ENCODE measurements at regions not wholly inside any gene's neighbourhood (a gene's known extent, or its start where the extent isn't known, plus 50 kb on each side); places are given as distances from the start of the nearest gene placed in this dataset.
A peak's percentile ranks its signal among the peaks of the same experiment; 100 is the strongest.

GRCh38 chr6:6714953-6715352 is 126.4 kb downstream of the LY86 start:
- no peaks in the 10 kb centered on the region for H3K27me3 ChIP-seq (ENCODE audit: control insufficient read depth in 1 of 2, insufficient read depth in 2 of 2, low read length in 2 of 2)
- H3K9me3 ChIP-seq (ENCODE audit: low read length), result no peaks in the 10 kb centered on the region
- peaks cover 37% of the 10 kb centered on the region for H3K4me1 ChIP-seq (ENCODE audit: insufficient read depth, low read length)
- H3K27ac ChIP-seq (ENCODE audit: low read depth, low read length), result no peak overlapping the region
- no peak overlapping the region for H3K4me3 ChIP-seq (ENCODE audit: low read depth in 1 of 2, low read length in 2 of 2)
- no peaks in the 10 kb centered on the region for H3K36me3 ChIP-seq (ENCODE audit: insufficient read depth, low read length)
- H3K9ac ChIP-seq (ENCODE audit: low read length), result no peak overlapping the region

- Histone ChIP-seq H3K36me3 (ENCODE audit: insufficient read depth, low read length) (no peaks in the 10 kb centered on the region), H3K4me3 (ENCODE audit: low read depth in 1 of 2, low read length in 2 of 2) (no peak overlapping the region), H3K9me3 (ENCODE audit: low read length) (no peaks in the 10 kb centered on the region), H3K4me1 (ENCODE audit: insufficient read depth, low read length) (peaks cover 37% of the 10 kb centered on the region), H3K27ac (ENCODE audit: low read depth, low read length) (no peak overlapping the region), H3K27me3 (ENCODE audit: control insufficient read depth in 1 of 2, insufficient read depth in 2 of 2, low read length in 2 of 2) (no peaks in the 10 kb centered on the region), H3K9ac (ENCODE audit: low read length) (no peak overlapping the region)
Observed at GRCh38 chr6:6715465-6715864, 126.9 kb downstream of the LY86 start.

DNA sequence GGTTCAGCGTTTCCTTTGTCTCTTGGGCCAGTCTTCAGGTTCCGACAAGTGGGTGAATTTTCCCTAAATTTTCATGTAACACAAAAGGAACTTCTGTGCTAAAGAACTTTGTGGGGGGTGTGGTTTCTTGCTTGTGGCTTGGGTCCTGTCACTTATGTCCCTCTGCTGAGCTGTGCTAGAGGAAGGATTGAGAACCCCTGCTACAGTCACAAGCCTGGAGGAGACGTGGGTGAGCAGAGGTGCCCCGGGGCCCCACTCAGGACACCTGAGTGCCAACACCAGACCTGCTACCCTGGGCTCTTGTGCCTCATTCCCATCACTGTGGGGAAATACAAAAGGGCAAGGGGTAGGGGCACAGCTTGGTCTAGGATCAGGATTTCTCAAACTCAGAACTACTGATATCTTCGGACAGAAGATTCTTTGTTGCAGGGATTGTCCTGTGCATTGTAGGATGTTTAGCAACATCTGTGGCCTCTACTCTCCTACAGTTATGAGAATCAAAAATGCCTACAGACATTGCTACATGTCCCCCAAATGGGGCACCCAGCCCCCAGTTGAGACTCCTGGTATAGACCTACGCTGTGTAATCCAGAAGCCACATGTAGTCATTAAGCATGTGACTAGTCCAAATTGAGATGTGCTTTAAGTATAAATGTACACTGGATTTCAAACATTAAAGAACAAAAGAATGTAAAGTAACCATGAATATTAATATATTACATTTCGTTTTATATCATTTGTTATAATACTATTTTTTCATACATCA is 128.7 kb downstream of the LY86 start:
- no peaks in the 10 kb centered on the region for H3K36me3 ChIP-seq (ENCODE audit: insufficient read depth, low read length)
- no peaks in the 10 kb centered on the region for H3K9me3 ChIP-seq (ENCODE audit: low read length)
- H3K27me3 ChIP-seq (ENCODE audit: control insufficient read depth in 1 of 2, insufficient read depth in 2 of 2, low read length in 2 of 2), result no peaks in the 10 kb centered on the region
- H3K9ac ChIP-seq (ENCODE audit: low read length), result no peak overlapping the region
- no peak overlapping the region for H3K27ac ChIP-seq (ENCODE audit: low read depth, low read length)
- H3K4me1 ChIP-seq (ENCODE audit: insufficient read depth, low read length), result peaks cover 33% of the 10 kb centered on the region
- no peak overlapping the region for H3K4me3 ChIP-seq (ENCODE audit: low read depth in 1 of 2, low read length in 2 of 2)

DNA sequence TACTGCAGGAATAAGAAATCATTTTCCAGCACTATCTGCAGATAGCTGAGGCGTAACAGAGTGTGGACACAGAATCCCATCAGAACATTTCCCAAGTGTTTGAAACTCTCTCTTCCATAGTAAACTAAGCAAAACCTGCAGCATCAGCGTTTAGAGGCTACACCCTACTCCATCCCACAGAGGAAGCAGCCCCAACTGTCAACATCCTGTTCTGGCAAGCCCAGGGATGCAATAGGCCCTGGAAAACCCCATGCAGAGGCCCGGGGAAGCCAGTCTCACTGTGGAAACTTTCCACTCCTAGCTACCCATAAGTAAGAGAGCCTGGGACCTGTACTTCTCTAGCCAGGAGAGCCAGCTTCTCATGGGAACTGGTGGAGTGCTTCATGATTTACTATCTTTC is 129.4 kb downstream of the LY86 start:
- no peaks in the 10 kb centered on the region for H3K9me3 ChIP-seq (ENCODE audit: low read length)
- no peak overlapping the region for H3K9ac ChIP-seq (ENCODE audit: low read length)
- H3K4me3 ChIP-seq (ENCODE audit: low read depth in 1 of 2, low read length in 2 of 2), result no peak overlapping the region
- no peaks in the 10 kb centered on the region for H3K27me3 ChIP-seq (ENCODE audit: control insufficient read depth in 1 of 2, insufficient read depth in 2 of 2, low read length in 2 of 2)
- peaks cover 25% of the 10 kb centered on the region for H3K4me1 ChIP-seq (ENCODE audit: insufficient read depth, low read length)
- H3K36me3 ChIP-seq (ENCODE audit: insufficient read depth, low read length), result no peaks in the 10 kb centered on the region
- H3K27ac ChIP-seq (ENCODE audit: low read depth, low read length), result no peak overlapping the region

- H3K9ac ChIP-seq (ENCODE audit: low read length), result no peak overlapping the region
- H3K9me3 ChIP-seq (ENCODE audit: low read length), result no peaks in the 10 kb centered on the region
- no peak overlapping the region for H3K4me3 ChIP-seq (ENCODE audit: low read depth in 1 of 2, low read length in 2 of 2)
- H3K27ac ChIP-seq (ENCODE audit: low read depth, low read length), result no peak overlapping the region
- H3K27me3 ChIP-seq (ENCODE audit: control insufficient read depth in 1 of 2, insufficient read depth in 2 of 2, low read length in 2 of 2), result no peaks in the 10 kb centered on the region
- no peaks in the 10 kb centered on the region for H3K36me3 ChIP-seq (ENCODE audit: insufficient read depth, low read length)
- H3K4me1 ChIP-seq (ENCODE audit: insufficient read depth, low read length), result peaks cover 16% of the 10 kb centered on the region
Observed at GRCh38 chr6:6721606-6722005, 133.1 kb downstream of the LY86 start.

GRCh38 chr6:6722195-6722594 is 133.7 kb downstream of the LY86 start:
- no peak overlapping the region for H3K4me3 ChIP-seq (ENCODE audit: low read depth in 1 of 2, low read length in 2 of 2)
- H3K27ac ChIP-seq (ENCODE audit: low read depth, low read length), result no peak overlapping the region
- H3K4me1 ChIP-seq (ENCODE audit: insufficient read depth, low read length), result peaks cover 16% of the 10 kb centered on the region
- H3K36me3 ChIP-seq (ENCODE audit: insufficient read depth, low read length), result no peaks in the 10 kb centered on the region
- no peaks in the 10 kb centered on the region for H3K27me3 ChIP-seq (ENCODE audit: control insufficient read depth in 1 of 2, insufficient read depth in 2 of 2, low read length in 2 of 2)
- H3K9ac ChIP-seq (ENCODE audit: low read length), result no peak overlapping the region
- H3K9me3 ChIP-seq (ENCODE audit: low read length), result no peaks in the 10 kb centered on the region

GRCh38 chr6:6723361-6723760 is 134.8 kb downstream of the LY86 start:
- no peaks in the 10 kb centered on the region for H3K9me3 ChIP-seq (ENCODE audit: low read length)
- peaks cover 16% of the 10 kb centered on the region for H3K4me1 ChIP-seq (ENCODE audit: insufficient read depth, low read length)
- no peak overlapping the region for H3K27ac ChIP-seq (ENCODE audit: low read depth, low read length)
- no peaks in the 10 kb centered on the region for H3K36me3 ChIP-seq (ENCODE audit: insufficient read depth, low read length)
- no peak overlapping the region for H3K9ac ChIP-seq (ENCODE audit: low read length)
- no peak overlapping the region for H3K4me3 ChIP-seq (ENCODE audit: low read depth in 1 of 2, low read length in 2 of 2)
- no peaks in the 10 kb centered on the region for H3K27me3 ChIP-seq (ENCODE audit: control insufficient read depth in 1 of 2, insufficient read depth in 2 of 2, low read length in 2 of 2)

DNA sequence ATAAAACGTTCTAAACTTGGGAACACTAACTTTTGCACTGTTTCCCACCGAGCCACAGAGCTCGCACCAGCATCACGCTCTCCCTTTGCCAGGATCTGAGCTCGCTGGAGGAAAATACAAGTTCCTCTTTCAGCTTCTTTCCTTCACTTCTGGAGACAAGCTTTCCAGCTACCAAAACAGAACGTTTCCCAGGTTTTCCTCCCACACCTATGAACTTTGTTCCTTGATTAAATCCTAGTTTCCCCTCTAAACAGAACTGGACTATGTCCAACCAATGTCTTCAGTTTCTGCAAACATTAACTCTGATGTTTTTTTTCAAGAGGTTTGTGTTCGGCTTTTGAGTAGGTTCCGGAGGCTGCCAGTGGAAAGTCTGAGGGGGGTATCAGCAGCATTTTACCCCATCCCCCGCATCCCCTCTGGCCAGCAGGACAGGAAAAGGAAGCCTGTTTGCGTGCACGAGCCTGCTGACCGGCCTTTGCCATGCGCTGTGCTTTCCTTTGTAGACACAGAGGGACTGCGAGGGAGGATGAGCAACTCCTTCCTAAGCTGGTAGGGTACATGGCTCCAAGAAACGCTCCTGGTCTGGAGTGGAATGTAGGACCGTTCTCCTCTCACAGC is 135.5 kb downstream of the LY86 start:
- no peaks in the 10 kb centered on the region for H3K27me3 ChIP-seq (ENCODE audit: control insufficient read depth in 1 of 2, insufficient read depth in 2 of 2, low read length in 2 of 2)
- peaks cover 16% of the 10 kb centered on the region for H3K4me1 ChIP-seq (ENCODE audit: insufficient read depth, low read length)
- peak overlapping the region; percentile 49 for H3K9ac ChIP-seq (ENCODE audit: low read length)
- H3K4me3 ChIP-seq (ENCODE audit: low read depth in 1 of 2, low read length in 2 of 2), result peak overlapping the region; percentile 51 to 56
- H3K36me3 ChIP-seq (ENCODE audit: insufficient read depth, low read length), result no peaks in the 10 kb centered on the region
- peak overlapping the region; percentile 75 for H3K27ac ChIP-seq (ENCODE audit: low read depth, low read length)
- no peaks in the 10 kb centered on the region for H3K9me3 ChIP-seq (ENCODE audit: low read length)

GRCh38 chr6:6724539-6725467 is 136.3 kb downstream of the LY86 start:
- Histone ChIP-seq H3K36me3 (ENCODE audit: insufficient read depth, low read length) (no peaks in the 10 kb centered on the region), H3K4me1 (ENCODE audit: insufficient read depth, low read length) (peaks cover 16% of the 10 kb centered on the region), H3K27me3 (ENCODE audit: control insufficient read depth in 1 of 2, insufficient read depth in 2 of 2, low read length in 2 of 2) (no peaks in the 10 kb centered on the region), H3K4me3 (ENCODE audit: low read depth in 1 of 2, low read length in 2 of 2) (peak overlapping the region; percentile 51 to 56), H3K9me3 (ENCODE audit: low read length) (no peaks in the 10 kb centered on the region), H3K27ac (ENCODE audit: low read depth, low read length) (peak overlapping the region; percentile 75), H3K9ac (ENCODE audit: low read length) (peak overlapping the region; percentile 49)

GRCh38 chr6:6725468-6726209 is 137.1 kb downstream of the LY86 start:
- no peaks in the 10 kb centered on the region for H3K9me3 ChIP-seq (ENCODE audit: low read length)
- H3K4me1 ChIP-seq (ENCODE audit: insufficient read depth, low read length), result peaks cover 16% of the 10 kb centered on the region
- H3K27me3 ChIP-seq (ENCODE audit: control insufficient read depth in 1 of 2, insufficient read depth in 2 of 2, low read length in 2 of 2), result no peaks in the 10 kb centered on the region
- H3K9ac ChIP-seq (ENCODE audit: low read length), result no peak overlapping the region
- H3K36me3 ChIP-seq (ENCODE audit: insufficient read depth, low read length), result no peaks in the 10 kb centered on the region
- H3K27ac ChIP-seq (ENCODE audit: low read depth, low read length), result peak overlapping the region; percentile 75
- no peak overlapping the region for H3K4me3 ChIP-seq (ENCODE audit: low read depth in 1 of 2, low read length in 2 of 2)
